LNCAP (cell line): ENCODE measurements at regions not wholly inside any gene's neighbourhood (a gene's known extent, or its start where the extent isn't known, plus 50 kb on each side); places are given as distances from the start of the nearest gene placed in this dataset.

Source experiments
- CTCF ChIP-seq: fragments of 450-650 bp; IDR thresholded peaks from 2 replicates; pipeline ENCODE4 v1.5.1; 2017; ENCODE audit warnings: mild to moderate bottlenecking

DNA sequence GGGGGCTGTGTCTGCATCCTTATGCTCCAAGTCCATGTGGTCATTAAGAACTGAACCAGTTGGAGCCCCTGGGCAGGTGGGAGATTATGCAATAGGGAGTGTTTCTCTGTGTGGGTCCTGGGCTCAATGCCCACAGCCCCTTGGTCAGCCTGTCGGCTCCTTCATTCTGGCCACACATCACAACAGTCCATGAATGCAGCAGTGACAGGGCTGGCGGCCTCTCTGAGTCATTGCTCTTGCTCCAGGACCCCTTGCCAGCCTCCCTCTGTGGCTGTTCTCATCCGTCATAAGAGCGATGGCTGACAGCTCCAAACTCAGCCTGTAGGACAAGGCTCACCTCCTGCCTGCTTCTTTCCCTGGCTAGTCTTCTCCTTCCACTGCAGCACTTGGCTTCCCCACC is 609.5 kb upstream of the CDH4 start:
- no peak for TF ChIP-seq CTCF

DNA sequence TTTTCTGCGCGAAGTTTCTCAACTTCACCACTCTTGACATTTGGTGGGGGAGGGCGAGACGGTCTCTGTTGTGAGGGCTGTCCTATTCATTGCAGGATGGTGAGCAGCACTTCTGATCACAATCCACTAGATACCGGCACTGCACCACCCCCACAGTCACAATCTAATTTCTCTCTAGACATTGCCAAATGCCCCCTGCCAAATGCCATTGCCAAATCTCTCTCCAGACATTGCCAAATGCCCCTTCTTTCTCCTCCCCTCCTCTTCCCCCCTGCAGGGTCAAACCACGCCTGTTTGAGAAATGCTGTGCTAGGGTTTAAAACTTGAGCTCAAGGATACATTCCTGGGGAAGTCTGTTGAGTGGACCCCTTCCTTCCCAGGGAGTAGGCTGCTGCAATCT is 603.5 kb upstream of the CDH4 start:
- no peak for TF ChIP-seq CTCF

GRCh38 chr20:60649541-60649940 is 602.5 kb upstream of the CDH4 start:
- no peak for TF ChIP-seq CTCF

DNA sequence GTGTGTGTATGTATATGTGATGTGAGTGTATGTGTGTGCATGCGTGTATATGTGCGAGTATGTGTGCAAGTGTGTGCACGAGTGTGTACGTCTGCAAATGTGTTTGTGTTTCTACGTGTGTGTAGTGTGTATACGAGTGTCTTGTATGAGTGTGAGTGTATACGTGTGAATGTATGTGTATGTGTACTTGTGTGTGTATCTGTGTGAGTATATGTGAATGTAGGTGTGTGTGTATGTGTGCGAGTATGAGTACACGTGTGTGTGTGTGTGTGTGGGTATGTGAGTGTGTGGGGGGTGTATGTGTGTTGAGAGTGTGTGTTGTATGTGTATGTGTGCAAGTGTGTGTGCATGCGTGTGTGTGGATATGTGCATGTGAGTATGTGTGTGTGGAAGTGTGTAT is 602.0 kb upstream of the CDH4 start:
- no peak for TF ChIP-seq CTCF

DNA sequence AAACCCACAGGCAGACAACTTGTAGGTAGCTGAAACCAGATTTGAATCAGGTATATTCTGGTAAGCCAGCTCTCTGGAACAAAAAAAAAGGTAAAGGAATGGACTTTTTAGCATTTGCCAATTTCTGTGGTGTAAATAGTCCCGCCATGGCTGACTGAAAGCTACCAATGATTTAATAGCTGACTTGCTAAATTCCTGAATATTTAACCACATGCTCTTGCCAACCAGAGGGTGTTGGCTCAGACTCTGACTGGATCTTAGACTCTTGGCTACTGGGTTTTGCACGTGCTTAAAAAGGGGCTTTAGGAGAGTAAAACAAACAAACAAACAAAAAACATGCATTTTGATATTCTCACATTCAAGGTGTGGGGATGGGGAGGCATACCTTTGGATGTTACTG is 600.0 kb upstream of the CDH4 start:
- TF ChIP-seq CTCF: no peak

- no peak for TF ChIP-seq CTCF
These were observed 599.4 kb upstream of the CDH4 start for GRCh38 chr20:60652615-60653014.

GRCh38 chr20:60653111-60653845 is 598.8 kb upstream of the CDH4 start:
- TF ChIP-seq CTCF: no peak

- no peak for TF ChIP-seq CTCF
These were observed 593.4 kb upstream of the CDH4 start for GRCh38 chr20:60658681-60659080.
